HG02938 (cell line): ENCODE measurements at regions not wholly inside any gene's neighbourhood (a gene's known extent, or its start where the extent isn't known, plus 50 kb on each side); places are given as distances from the start of the nearest gene placed in this dataset.
"Not testable (repeated sequence)": the region's sequence is repeated elsewhere in the genome, so short reads cannot be mapped to it uniquely, and the experiment has no call there.

ENCODE experiments used
- ATAC-seq: cut with Tn5 transposase; IDR thresholded peaks from one replicate; pipeline ENCODE4 v1.9.1; 2021; ENCODE audit warnings: mild to moderate bottlenecking, moderate library complexity; ENCODE audit not compliant: unreplicated experiment

DNA sequence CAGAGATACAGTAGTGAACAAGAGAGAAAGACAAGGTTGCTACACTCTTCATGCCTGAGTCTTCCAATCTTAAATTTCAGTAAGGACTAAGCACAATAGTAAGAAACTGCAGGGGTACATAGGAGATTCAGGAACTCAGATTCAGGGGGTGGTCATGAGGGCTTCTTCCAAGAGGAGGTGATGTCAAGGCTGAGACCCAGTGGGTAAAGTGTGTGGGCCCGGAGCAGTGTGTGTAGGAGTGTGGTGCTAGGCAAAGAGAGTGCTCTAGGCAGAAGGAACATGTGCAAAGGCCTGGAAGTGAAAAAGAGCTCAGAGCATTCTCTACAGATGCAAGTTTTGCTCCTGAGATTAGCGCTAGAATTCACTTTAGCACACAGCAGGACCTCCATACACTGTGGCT, 102.9 kb upstream of the SPATA12 start:
- no peak for ATAC-seq

GRCh38 chr3:56956906-56957305, 103.6 kb upstream of the SPATA12 start:
- ATAC-seq = no peak

DNA sequence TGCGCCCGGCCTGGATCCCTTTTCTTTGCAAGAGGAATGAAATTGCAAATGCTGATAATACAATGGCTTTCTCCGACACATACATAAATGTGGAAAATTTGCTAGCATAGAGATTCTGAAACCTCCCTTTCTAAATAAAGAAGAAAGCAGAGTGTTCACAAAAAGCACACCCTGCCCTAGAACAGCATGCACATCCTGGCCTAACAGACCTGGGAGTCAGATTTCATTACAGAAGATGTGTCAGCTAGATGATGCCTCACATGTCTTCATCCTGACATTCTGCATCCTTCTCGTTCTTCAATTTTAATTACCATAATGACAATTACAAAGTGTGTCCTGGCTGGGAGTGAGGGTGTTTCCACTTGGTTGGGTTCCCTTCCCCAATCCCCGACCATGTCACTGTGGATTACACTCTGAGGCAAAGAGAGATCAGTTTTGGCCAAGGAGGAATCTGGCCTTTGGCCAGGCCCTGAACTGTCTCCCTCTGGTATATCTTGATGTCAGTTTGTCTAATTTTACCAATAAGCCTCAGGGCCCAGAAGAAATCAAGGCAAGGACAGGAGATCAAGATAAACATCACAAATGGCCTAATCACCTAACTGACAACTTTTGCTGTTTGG, 104.9 kb upstream of the SPATA12 start:
- ATAC-seq = no peak

- no peak for ATAC-seq
Measured at GRCh38 chr3:56954125-56954524, 106.3 kb upstream of the SPATA12 start.

DNA sequence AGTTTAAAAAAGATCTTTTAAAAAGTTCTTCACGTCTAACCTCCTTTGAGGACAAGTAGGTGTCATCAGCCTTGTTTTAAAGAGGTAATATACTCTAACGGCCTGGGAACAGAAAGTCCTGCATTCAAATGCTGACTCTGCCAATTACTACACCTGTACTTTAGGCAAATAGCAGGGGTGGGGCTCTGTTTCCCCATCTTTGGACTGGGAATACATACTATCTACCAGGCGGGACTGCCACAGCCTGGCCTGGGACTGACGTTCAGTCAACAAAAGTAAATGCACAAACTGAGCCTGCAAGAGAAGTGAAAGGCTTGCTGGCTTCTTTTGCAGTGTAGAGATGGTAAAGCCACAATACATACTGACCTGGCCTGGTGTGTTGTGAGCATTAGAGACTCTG, 107.6 kb upstream of the SPATA12 start:
- ATAC-seq = no peak

DNA sequence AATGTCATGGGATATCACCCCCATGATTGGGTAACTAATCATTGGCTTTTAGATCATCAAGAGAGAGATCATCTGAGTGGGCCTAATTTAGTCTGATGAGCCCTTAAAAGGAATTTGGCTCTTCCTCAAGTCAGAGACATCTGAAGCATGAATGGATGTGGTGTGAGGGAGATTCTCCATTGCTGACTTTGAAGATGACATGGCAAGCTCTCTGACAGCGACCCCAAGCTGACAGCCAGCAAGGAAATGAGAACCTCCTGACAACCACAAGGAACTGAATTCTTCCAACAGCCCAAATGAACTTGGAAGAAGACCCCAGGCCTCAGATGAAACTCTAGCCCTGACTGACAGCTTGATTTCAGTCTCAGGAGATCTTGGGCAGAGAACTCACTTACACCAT, 108.4 kb upstream of the SPATA12 start:
- ATAC-seq = no peak

DNA sequence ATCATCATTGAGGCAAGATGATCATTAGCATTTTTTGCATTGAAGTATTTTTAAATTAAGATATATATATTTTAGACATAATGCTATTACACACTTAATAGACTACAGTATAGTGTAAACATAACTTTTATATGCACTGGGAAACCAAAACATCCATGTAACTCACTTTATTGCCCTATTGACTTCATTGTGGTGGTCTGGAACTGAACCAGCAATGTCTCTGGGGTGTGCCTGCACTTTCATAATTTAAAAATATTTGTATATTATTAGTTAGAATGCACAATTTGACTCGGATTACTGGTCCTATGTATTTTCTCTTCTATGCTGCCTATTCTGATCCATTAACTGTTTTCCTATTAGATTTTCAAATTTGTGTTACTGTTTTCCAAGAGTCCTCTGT, 109.1 kb upstream of the SPATA12 start:
- no peak for ATAC-seq

DNA sequence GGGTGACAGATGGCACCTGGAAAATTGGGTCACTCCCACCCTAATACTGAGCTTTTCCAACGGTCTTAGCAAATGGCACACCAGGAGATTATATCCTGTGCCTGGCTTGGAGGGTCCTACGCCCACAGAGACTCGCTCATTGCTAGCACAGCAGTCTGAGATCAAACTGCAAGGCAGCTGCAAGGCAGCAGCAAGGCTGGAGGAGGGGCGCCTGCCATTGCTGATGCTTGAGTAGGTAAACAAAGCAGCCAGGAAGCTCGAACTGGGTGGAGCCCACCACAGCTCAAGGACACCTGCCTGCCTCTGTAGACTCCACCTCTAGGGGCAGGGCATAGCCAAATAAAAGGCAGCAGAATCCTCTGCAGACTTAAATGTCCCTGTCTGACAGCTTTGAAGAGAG, 115.1 kb upstream of the SPATA12 start:
- not testable (repeated sequence) for ATAC-seq

- peak; percentile 65 for ATAC-seq
Measured at GRCh38 chr3:56942523-56942922, 117.9 kb upstream of the SPATA12 start.

GRCh38 chr3:56940976-56941375, 119.5 kb upstream of the SPATA12 start:
- no peak for ATAC-seq

DNA sequence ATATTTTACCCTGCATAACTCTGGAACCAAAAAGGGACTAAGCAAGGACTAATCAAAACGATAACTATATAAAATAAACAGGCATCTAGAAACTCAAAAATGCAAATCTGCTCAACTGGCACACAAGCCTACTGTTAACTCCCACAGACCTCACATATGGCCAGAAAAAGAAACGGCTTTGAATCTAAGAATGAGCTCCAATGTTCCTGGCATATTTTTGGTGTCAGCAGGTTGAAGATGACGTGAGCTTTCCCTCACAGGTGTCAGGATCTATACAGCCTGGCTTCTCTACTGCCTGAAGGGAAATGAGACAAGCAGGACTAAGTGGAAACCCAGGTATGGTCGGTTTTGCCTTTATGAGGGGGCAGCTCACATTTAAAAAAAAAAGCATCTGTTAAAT, 120.1 kb upstream of the SPATA12 start:
- no peak for ATAC-seq

- ATAC-seq = no peak
Measured at GRCh38 chr3:56939834-56940233, 120.6 kb upstream of the SPATA12 start.

- ATAC-seq = no peak
Measured at GRCh38 chr3:56938530-56938929, 121.9 kb upstream of the SPATA12 start.

GRCh38 chr3:56937580-56937979, 122.9 kb upstream of the SPATA12 start:
- no peak for ATAC-seq

- ATAC-seq = no peak
Measured at GRCh38 chr3:56935811-56936210, 124.7 kb upstream of the SPATA12 start.

DNA sequence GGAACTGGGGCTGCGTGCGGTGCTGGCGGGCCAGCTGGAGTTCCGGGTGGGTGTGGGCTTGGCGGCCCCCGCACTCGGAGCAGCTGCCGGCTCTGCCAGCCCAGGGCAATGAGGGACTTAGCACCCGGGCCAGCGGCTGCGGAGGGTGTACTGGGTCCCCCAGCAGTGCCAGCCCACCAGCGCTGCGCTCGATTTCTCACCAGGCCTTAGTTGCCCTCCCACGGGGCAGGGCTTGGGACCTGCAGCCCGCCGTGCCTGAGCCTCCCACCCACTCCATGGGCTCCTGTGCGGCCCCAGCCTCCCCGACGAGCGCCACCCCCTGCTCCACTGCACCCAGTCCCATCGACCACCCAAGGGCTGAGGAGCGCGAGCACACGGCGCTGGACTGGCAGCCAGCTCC, 126.0 kb upstream of the SPATA12 start:
- ATAC-seq = not testable (repeated sequence)

GRCh38 chr3:56933803-56934202, 126.7 kb upstream of the SPATA12 start:
- ATAC-seq = no peak

- ATAC-seq = no peak
Measured at GRCh38 chr3:56932866-56933265, 127.6 kb upstream of the SPATA12 start.

DNA sequence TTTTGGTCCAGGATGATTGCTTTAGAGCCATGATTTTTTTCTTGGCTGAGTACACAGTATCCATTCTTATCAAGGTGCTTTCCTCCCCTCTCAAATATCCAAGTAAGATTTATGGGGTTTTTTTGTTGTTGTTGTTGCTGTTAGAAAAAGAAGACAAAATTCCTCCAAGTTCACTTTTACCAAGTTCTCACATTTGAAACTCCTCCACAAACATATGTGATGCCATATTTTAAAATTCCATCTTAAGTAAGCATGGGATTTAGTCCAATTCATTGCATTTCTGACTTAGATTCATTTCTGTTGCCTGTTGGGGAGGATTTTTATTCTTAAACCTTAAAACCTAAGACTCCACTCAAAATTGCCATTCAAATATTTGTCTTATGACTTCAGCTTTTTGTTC, 128.6 kb upstream of the SPATA12 start:
- no peak for ATAC-seq

DNA sequence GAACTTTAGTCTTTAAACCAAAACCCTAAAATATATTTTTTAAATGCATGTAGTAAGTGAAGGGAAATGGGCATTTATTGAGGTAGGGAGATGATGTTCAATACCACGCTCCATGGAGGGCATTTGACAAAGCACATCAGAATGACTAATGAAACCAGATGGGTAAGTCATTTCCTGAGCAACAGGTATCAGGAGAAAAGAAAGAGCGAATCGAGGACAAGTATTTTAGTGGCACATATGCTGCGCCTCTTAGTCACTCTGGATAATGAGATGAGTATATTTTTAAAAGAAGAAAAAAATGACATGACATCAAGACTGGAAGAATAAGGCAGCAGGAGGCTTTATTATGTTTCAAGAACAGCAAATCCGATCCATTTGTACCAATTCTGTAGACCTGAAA, 129.0 kb upstream of the ARHGEF3 start:
- no peak for ATAC-seq

GRCh38 chr3:56929809-56930615, 128.3 kb upstream of the ARHGEF3 start:
- ATAC-seq = no peak

GRCh38 chr3:56928379-56929068, 126.8 kb upstream of the ARHGEF3 start:
- ATAC-seq = no peak
